ENCODE measurements at regions not wholly inside any gene's neighbourhood (a gene's known extent, or its start where the extent isn't known, plus 50 kb on each side); places are given as distances from the start of the nearest gene placed in this dataset.

- TF ChIP-seq YY1 (IDR thresholded peaks at IDR 0.05; ENCODE audit: insufficient read depth, insufficient read length) = no peak
- no peak for TF ChIP-seq ZNF274 (IDR thresholded peaks at IDR 0.05; ENCODE audit: low read depth, low read length)
Observed at GRCh38 chr3:102791641-102792589, 357.1 kb downstream of the ZPLD1 start.
